Osteocyte (in vitro differentiated cells): ENCODE measurements at regions not wholly inside any gene's neighbourhood (a gene's known extent, or its start where the extent isn't known, plus 50 kb on each side); places are given as distances from the start of the nearest gene placed in this dataset.
"Not testable (repeated sequence)": the region's sequence is repeated elsewhere in the genome, so short reads cannot be mapped to it uniquely, and the experiment has no call there.

ENCODE experiments used
- DNase-seq: peaks from one replicate; pipeline ENCODE4 v3.0.0; 2021; ENCODE audit warnings: mixed read lengths; ENCODE audit not compliant: unreplicated experiment; ENCODE audit errors: extremely low spot score
- H3K27ac Mint-ChIP-seq: one replicate; pipeline ENCODE4 v1.8.0; 2021; ENCODE audit warnings: mild to moderate bottlenecking, mixed read lengths; ENCODE audit not compliant: unreplicated experiment
- H3K27me3 Mint-ChIP-seq: one replicate; pipeline ENCODE4 v1.8.0; 2021; ENCODE audit warnings: mixed read lengths; ENCODE audit not compliant: unreplicated experiment
- H3K36me3 Mint-ChIP-seq: one replicate; pipeline ENCODE4 v1.8.0; 2021; ENCODE audit warnings: mixed read lengths; ENCODE audit not compliant: unreplicated experiment
- H3K4me1 Mint-ChIP-seq: one replicate; pipeline ENCODE4 v1.8.0; 2021; ENCODE audit warnings: mixed read lengths; ENCODE audit not compliant: unreplicated experiment
- H3K4me3 Mint-ChIP-seq: one replicate; pipeline ENCODE4 v1.8.0; 2021; ENCODE audit warnings: mild to moderate bottlenecking, moderate library complexity, mixed read lengths; ENCODE audit not compliant: unreplicated experiment
- H3K9me3 Mint-ChIP-seq: one replicate; pipeline ENCODE4 v1.8.0; 2021; ENCODE audit warnings: mixed read lengths; ENCODE audit not compliant: unreplicated experiment
- CTCF ChIP-seq: fragments of 200-600 bp; sonication (generic); IDR thresholded peaks from 2 replicates; pipeline ENCODE4 v1.5.0; 2021; ENCODE audit warnings: antibody characterized with exemption, mild to moderate bottlenecking, moderate library complexity

GRCh38 chr11:134955281-134955680 lies 543.2 kb upstream of the B3GAT1 start:
- no peak overlapping the region for H3K27ac Mint-ChIP-seq
- H3K4me3 Mint-ChIP-seq, result no peak overlapping the region
- H3K4me1 Mint-ChIP-seq, result peaks cover 21% of the 10 kb centered on the region

GRCh38 chr11:134954456-134954855 lies 542.4 kb upstream of the B3GAT1 start:
- DNase-seq, result peak; percentile 63
- H3K4me1 Mint-ChIP-seq, result peaks cover 28% of the 10 kb centered on the region
- H3K27ac Mint-ChIP-seq, H3K36me3 Mint-ChIP-seq, H3K4me3 Mint-ChIP-seq, H3K9me3 Mint-ChIP-seq, H3K27me3 Mint-ChIP-seq: not testable (repeated sequence)

More at GRCh38 chr11:134955281-134955680, 543.2 kb upstream of the B3GAT1 start:
- DNase-seq, result peak; percentile 81
- no peak for TF ChIP-seq CTCF
- Mint-ChIP-seq H3K36me3 (no peaks in the 10 kb centered on the region), H3K9me3 (no peaks in the 10 kb centered on the region), H3K27me3 (no peaks in the 10 kb centered on the region)

GRCh38 chr11:134953417-134953970 lies 541.5 kb upstream of the B3GAT1 start:
- H3K9me3 Mint-ChIP-seq, H3K4me3 Mint-ChIP-seq, H3K27me3 Mint-ChIP-seq, H3K27ac Mint-ChIP-seq, H3K36me3 Mint-ChIP-seq: not testable (repeated sequence)
- DNase-seq, result peak; percentile 36
- H3K4me1 Mint-ChIP-seq, result peaks cover 38% of the 10 kb centered on the region

GRCh38 chr11:134951305-134951700 lies 539.3 kb upstream of the B3GAT1 start:
- H3K27ac Mint-ChIP-seq, result peak overlapping the region; percentile 71
- no peak for TF ChIP-seq CTCF
- no peaks in the 10 kb centered on the region for H3K36me3 Mint-ChIP-seq
- H3K9me3 Mint-ChIP-seq, result no peaks in the 10 kb centered on the region
- no peaks in the 10 kb centered on the region for H3K27me3 Mint-ChIP-seq
- DNase-seq, result peak; percentile 77
- H3K4me1 Mint-ChIP-seq, result peaks cover 49% of the 10 kb centered on the region
- peak overlapping the region; percentile 8 for H3K4me3 Mint-ChIP-seq

GRCh38 chr11:134950692-134951304 lies 538.8 kb upstream of the B3GAT1 start:
- Mint-ChIP-seq H3K27ac (peak overlapping the region; percentile 71), H3K9me3 (no peaks in the 10 kb centered on the region), H3K36me3 (no peaks in the 10 kb centered on the region), H3K4me3 (no peak overlapping the region), H3K4me1 (peaks cover 49% of the 10 kb centered on the region), H3K27me3 (no peaks in the 10 kb centered on the region)
- TF ChIP-seq CTCF, result no peak
- DNase-seq, result peak; percentile 63
